GM12892 (cell line): ENCODE measurements at regions not wholly inside any gene's neighbourhood (a gene's known extent, or its start where the extent isn't known, plus 50 kb on each side); places are given as distances from the start of the nearest gene placed in this dataset.

Experiments used
- POLR2A ChIP-seq: IDR thresholded peaks from 2 replicates; pipeline ENCODE4 v1.6.1; 2011; ENCODE audit warnings: low read depth, low read length, control low read depth
- POLR2AphosphoS5 ChIP-seq: IDR thresholded peaks from 2 replicates; pipeline ENCODE4 v1.6.1; 2011; ENCODE audit warnings: low read depth, low read length, control low read depth
- TAF1 ChIP-seq: IDR thresholded peaks from 2 replicates; pipeline ENCODE4 v1.6.1; 2011; ENCODE audit warnings: low read depth, mild to moderate bottlenecking, control low read depth, low read length, borderline replicate concordance

DNA sequence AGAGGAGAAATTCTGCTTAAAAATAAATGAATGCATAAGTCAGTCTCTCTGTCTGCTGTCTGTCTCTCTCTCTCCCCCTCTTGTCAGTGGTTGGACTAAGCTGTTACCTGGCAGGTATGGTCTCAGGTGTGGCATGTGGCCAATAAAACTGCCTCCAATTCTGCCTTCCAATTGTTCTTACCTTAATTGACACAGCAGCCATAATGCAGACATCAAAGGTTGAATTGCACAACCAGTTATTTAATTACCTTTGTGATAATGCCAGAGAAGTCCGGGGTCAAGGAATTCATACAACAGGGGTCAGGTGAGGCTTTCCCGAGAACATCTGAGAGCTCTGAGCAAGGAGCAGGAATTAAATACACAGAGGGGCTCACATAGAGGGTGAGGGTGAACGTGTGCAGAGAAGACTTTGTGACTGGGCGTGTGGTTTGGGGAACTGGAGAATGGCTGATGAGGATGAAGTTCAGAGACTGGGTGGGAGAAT, 78.8 kb upstream of the CDYL2 start:
- TF ChIP-seq POLR2A, result no peak
- no peak for TF ChIP-seq TAF1
- TF ChIP-seq POLR2AphosphoS5, result no peak
